ENCODE measurements at regions not wholly inside any gene's neighbourhood (a gene's known extent, or its start where the extent isn't known, plus 50 kb on each side); places are given as distances from the start of the nearest gene placed in this dataset.
"Not testable (repeated sequence)": the region's sequence is repeated elsewhere in the genome, so short reads cannot be mapped to it uniquely, and the experiment has no call there.

- DNase-seq (ENCODE audit: low read depth); H3K4me3 ChIP-seq (ENCODE audit: low read length): not testable (repeated sequence)
These were observed 63.3 kb upstream of the CEP78 start for GRCh38 chr9:78172610-78173009.

- no peak overlapping the region for H3K4me3 ChIP-seq (ENCODE audit: low read length)
- no peak for TF ChIP-seq CTCF (conservative IDR thresholded peaks at IDR 0.05; ENCODE audit: low read length)
- no peak for DNase-seq (ENCODE audit: low read depth)
These were observed 64.2 kb upstream of the CEP78 start for GRCh38 chr9:78171651-78172050.

- no peak for TF ChIP-seq CTCF (conservative IDR thresholded peaks at IDR 0.05; ENCODE audit: low read length)
- DNase-seq (ENCODE audit: low read depth): no peak
- no peak overlapping the region for H3K4me3 ChIP-seq (ENCODE audit: low read length)
These were observed 66.8 kb upstream of the CEP78 start for GRCh38 chr9:78169125-78169524.

DNA sequence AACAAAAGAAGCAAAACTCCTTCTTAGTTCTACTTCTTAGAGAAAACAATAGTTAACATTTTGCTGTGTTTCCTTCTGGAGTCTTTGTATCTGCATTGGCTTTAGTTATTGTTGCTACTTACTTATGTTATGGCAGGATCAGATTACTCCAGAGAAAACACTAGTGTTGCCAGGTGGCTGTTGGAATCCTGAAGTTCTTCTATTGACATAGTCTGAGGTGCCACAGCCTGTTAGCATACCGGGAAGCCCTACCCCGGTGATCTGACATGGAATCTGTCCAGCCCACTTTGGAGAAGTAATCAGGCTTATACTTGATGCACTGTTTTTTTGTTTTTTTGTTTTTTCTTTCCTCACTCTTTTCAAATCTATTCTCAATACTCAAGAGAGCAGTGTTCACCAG, 68.5 kb upstream of the CEP78 start:
- H3K4me3 ChIP-seq (ENCODE audit: low read length): no peak overlapping the region
- no peak for TF ChIP-seq CTCF (conservative IDR thresholded peaks at IDR 0.05; ENCODE audit: low read length)
- DNase-seq (ENCODE audit: low read depth): no peak

- DNase-seq (ENCODE audit: low read depth): no peak
- H3K4me3 ChIP-seq (ENCODE audit: low read length): no peak overlapping the region
- TF ChIP-seq CTCF (conservative IDR thresholded peaks at IDR 0.05; ENCODE audit: low read length): no peak
These were observed 72.0 kb upstream of the CEP78 start for GRCh38 chr9:78163834-78164233.

DNA sequence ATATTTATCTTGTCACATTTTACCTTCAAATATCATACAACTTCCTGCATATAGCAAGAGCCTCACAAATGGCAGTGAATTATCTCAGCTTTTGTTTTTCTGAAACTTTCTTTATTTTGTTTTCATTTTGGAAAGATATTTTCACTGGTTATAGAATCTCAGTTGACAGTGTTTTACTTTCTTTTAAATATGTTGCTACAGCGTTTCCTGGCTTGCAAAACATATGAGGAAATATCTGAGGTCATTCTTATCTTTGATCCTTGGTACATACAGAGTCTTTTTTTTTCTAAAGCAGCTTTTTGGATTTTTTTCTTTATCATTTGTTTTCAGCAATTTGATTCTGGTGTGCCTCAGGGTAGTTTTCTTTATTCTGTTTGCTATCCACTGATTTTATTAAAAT, 77.6 kb upstream of the CEP78 start:
- H3K4me3 ChIP-seq (ENCODE audit: low read length): no peak overlapping the region
- no peak for TF ChIP-seq CTCF (conservative IDR thresholded peaks at IDR 0.05; ENCODE audit: low read length)
- no peak for DNase-seq (ENCODE audit: low read depth)

GRCh38 chr9:78150983-78151356, 84.9 kb upstream of the CEP78 start:
- H3K4me3 ChIP-seq (ENCODE audit: low read length): no peak overlapping the region
- TF ChIP-seq CTCF (conservative IDR thresholded peaks at IDR 0.05; ENCODE audit: low read length): no peak

DNA sequence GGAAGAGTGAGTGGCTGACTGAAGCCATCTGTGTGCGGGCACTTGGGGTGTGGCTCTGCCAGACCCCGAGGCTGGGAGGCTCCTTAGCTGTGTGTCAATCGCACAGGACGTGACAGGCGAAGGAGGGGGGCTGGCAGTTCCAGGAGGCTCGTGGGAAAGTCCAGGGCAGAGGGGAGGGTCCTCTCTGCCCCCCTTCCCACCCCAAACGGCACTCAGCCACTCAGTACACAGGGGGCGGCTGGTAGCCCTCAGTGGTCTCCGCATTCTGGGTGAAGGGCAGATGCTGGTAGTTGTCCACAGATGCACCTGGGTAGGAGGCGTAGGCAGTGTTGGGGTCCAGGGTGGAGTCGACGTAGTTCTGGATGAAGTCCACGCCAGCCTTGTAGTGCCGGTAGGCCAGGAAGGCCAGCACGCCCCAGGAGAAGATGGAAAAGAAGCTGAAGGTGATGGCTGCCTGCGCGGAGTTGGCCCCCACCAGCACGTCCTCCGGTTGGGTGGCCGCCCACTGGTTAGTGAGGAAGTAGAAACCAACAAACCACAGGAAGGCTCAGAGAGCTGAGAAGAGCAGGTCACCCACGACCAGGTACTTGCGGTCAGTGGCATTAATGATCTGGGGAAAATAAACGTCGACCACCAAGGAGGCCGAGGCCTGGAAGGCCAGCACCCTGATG, 85.4 kb upstream of the CEP78 start:
- DNase-seq (ENCODE audit: low read depth): no peak
- no peak overlapping the region for H3K4me3 ChIP-seq (ENCODE audit: low read length)
- TF ChIP-seq CTCF (conservative IDR thresholded peaks at IDR 0.05; ENCODE audit: low read length): no peak

More at GRCh38 chr9:78150983-78151356, 84.9 kb upstream of the CEP78 start:
- no peak for DNase-seq (ENCODE audit: low read depth)
